CD1c-positive myeloid dendritic cell (primary cell): ENCODE measurements at regions not wholly inside any gene's neighbourhood (a gene's known extent, or its start where the extent isn't known, plus 50 kb on each side); places are given as distances from the start of the nearest gene placed in this dataset.
A peak's percentile ranks its signal among the peaks of the same experiment; 100 is the strongest.

Experiments used
- DNase-seq: peaks from one replicate; pipeline ENCODE4 v3.0.0-alpha.2; 2016; ENCODE audit errors: extremely low spot score

DNA sequence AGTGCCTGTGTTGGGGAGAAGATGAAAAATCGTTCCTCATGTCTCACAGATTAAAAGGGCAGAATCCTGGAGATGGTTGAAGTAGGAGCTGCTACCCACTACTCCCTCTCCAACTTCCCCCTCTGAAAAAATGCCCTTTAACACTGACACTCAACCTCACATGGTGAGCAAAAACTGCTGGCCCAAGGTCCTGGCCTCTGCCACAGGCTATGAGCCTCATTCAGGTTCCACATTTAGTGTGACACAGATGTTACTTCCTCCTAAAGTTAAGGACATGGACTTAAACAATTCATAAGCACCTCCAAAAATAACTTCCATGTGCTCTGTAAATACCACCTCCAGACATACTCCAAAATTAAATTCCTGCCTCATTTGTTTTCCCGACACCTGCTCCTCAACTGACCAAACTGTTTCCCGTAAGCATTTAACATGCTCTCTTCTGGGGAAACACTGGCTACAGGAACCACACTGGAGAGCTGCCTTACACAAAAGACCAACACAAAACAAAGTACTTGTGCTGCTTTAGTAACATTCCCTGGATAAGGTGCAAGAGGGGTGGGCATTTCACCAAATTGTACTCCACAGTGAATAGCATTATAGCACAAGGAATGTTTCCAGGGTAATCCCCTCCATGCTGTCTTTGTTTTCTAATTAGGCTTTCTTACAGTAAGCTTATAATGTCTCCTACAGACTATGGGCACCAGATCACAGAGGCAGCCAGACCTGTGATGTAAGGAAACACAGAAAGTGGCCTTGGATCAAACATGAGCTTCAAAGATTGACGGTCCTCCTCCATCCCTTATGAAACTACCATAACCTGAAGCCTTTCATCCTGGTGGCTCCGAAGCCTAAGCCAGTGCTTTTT is 57.0 kb downstream of the PHLDA1 start:
- peak; percentile 93 for DNase-seq

DNA sequence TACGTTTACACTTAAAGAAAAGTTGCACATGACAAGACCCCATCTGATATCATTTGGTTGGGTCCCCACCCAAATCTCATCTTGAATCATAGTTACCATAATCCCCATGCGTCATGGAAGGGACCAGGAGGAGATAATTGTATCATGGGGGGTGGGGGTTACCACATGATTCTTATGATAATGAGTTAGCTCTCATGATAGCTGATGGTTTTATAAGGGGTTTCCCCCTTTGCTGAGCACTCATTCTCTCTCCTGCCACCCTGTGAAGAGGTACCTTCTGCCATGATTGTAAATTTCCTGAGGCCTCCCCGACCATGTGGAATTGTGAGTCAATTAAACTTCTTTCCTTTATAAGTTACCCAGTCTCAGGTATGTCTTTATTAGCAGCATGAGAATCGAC is 60.3 kb downstream of the PHLDA1 start:
- no peak for DNase-seq

GRCh38 chr12:75970310-75970709 is 61.3 kb downstream of the PHLDA1 start:
- DNase-seq: peak; percentile 23

DNA sequence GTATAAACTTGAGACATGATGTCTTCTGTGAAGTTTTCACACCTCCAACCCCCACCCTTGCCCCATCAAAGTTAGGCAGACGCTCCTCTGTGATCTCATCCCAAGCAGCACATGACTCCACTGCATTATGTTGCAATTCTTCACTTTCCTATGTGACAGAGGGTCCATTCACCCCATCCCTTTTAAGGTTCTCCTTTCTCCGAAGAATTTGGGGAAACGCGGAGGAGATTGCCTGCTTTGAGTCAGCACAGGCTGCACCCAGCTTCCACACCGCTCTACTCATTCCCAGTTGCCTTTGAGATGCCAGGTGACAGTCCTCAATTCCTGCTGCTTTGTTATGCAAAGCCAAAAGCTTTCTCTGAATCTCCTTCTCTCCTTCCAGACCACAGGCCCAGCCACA is 61.8 kb downstream of the PHLDA1 start:
- DNase-seq: peak; percentile 90

GRCh38 chr12:75965661-75966060 is 65.9 kb downstream of the PHLDA1 start:
- DNase-seq: no peak

DNA sequence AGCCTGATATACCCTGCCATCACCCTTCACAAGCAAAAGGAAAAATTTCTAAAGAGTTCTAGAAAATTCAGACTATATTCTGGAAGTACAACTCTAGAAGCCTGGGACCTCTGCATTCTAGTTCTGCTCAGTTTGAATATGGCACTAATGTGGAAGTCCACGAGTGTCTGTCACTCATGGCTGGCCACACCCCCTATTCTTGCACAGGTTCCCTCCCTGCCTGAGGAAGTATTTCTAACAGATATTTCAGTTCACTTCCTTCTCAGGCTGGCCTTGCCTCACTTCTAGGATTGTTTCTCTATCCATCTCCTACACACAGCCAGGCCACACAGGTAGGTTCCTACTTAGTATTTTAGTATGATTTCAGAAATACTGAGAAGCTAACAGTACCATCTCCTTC is 67.4 kb downstream of the PHLDA1 start:
- DNase-seq: peak; percentile 75

DNA sequence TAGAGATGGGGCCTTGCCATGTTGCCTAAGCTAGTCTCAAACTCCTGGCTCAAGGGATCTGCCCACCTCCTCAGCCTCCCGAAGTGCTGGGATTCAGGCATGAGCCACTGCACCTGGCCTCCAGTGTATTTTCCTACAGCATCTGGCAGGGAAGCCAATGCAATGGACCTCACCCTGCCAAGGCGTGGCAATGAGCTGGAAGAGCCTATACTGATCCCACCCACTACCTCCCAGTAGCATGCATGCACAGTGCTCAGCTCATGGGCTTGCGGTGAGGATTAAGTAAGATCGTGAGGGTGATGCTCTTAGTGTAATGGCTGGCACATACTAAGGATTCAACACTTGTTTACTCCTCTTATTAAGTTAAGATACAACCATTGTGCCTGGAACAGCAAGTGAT is 69.7 kb downstream of the PHLDA1 start:
- no peak for DNase-seq

DNA sequence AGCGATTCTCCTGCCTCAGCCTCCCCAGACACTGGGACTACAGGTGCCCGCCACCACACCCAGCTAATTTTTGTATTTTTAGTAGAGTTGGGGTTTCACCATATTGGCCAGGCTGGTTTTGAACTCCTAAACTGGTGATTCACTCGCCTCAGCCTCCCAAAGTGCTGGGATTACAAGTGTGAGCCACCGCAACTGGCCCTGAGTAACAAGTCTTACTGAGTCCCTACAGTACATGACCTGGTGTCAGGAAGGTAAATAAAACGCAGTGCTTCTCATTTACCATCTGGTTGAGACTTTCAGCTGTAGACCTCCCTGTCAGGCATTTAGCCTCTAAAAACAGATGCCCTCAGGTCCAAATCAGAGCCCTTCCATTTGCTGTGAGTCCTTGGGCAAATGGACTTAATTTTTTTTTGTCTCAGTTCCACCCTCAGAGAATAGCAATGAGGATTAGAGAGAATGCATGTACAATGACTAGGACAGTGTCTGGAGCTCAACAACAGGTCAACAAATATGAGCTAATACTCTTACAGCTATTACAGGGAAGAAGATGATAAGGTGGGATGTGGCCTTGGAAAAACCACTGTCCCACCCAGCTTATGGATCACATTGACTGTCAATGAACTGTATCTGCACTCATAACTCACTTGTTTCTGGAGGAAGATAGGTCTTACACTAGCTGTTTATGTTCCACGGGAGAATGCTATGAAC is 70.5 kb downstream of the PHLDA1 start:
- no peak for DNase-seq

- no peak for DNase-seq
Observed at GRCh38 chr12:75960086-75960910, 71.3 kb downstream of the PHLDA1 start.

DNA sequence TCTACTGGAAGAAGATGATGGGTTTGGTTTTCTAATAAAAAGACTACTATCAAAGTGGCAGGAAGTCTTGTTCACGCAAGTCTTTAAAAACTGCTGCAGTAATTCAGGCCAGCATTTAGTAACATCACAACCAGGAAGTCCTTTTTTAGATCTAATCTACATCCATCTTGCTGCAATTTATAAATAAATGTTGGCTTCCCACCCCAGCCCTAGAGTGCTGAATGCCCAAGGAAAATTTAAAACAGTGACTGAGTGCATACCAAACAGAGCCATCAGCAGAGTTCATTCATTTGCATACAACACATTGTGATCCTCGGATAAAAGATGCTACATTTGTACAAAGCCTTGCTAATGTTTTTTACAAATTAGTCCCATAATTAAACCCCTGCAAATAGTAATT is 72.1 kb downstream of the PHLDA1 start:
- no peak for DNase-seq

DNA sequence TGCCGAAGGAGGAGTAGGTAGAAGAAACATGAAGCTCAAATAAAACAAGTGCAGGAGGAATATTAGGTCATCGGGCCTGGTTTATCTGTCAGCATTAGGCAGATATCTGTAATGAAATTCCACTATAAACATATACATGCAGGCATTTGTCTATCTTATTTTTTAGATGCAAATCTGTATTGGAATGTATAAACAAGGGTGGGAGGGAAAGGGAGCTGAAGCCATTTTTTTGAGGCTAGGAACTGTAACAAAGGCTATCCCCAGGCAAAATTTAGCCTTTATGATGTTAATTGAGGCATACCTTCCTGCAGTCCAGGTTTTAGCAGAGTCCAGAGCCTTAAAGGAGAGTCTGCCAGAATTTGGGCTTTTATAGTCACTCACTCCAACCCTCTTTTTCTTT is 72.5 kb downstream of the PHLDA1 start:
- no peak for DNase-seq

GRCh38 chr12:75955251-75955650 is 76.3 kb downstream of the PHLDA1 start:
- DNase-seq: no peak

GRCh38 chr12:75954749-75955148 is 76.8 kb downstream of the PHLDA1 start:
- no peak for DNase-seq

DNA sequence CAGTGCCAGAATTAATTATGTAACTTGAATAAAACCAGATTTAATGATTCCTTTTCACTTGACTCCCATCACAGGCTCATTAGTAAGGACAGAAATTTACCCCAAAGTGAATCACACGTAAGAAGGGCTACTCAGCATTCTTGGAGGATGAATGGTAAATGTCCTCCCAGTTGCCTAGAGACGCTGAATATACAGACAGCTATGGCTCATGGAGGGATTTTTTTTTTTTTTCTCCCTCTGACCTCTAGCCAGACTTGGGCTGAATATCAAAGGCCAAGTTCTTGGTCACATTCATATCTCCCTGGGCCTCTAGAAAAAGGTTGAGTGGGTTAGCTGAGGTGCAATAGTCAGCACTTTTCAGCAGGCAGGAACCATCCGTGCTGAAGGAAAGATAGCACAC is 77.5 kb downstream of the PHLDA1 start:
- peak; percentile 48 for DNase-seq

GRCh38 chr12:75953312-75953906 is 78.2 kb downstream of the PHLDA1 start:
- no peak for DNase-seq

DNA sequence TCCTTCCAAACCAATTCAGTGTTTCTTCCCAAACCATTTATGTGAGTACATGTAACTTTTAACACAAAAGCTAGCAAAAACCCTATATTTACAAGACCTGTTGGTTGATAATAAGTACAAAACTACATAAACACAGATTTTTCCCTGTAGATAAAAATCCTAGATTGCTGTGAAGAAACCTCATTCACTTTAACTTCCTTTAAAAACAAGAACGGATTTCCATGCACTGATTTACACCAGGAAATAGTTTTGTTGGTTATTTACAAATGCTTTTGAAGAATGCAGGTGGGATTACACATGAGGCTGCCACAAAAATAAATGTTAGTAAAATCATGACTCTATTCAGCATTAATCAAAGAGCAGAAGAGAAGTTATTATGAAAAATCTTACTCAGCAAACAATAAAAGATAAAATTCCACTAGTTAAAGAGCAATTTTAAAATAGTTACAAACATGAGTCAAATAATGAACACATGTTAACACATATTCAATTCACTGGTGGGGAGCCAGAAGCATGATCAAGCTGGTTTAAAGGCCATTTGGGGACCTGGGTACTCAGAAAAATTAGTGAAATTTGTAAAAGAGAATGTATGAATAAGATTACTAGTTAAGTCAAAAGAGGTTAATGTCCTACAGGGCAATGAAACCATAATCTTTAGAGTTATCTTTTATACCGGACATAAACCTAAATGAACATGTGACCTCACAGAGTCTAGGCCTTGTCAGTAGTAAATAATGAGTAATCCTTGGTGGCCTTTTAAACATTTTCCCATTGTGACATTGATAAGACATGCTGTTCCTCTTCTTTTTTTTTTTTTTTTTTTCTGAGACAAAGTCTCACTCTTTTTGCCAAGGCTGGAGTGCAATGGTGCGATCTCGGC is 79.9 kb downstream of the PHLDA1 start:
- peak; percentile 41 for DNase-seq

DNA sequence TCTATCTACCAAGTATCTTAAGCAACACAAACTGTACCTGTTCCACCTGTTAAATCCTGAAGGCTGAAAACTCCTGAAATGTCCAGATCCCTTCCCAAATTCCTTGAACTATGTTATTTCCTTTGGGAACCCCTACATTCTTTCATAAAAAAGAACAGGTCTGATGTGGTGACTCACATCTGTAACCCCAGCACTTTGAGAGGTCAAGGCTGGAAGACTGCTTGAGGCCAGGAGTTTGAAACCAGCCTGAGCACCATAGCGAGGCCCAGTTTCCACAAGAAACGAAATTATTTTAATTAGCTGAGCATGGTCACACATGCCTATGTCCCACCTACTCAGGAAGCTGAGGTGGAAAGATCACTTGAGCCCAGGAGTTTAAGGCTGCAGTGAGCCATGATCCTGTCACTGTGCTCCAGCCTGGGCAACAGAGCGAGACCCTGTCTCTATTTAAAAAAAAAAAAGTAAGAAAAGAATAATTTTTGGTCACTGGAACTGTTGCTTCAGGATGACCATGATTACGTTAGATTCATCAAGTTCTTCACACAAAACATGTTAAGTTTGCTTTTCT is 84.3 kb downstream of the PHLDA1 start:
- DNase-seq: no peak

GRCh38 chr12:75945581-75945980 is 86.0 kb downstream of the PHLDA1 start:
- no peak for DNase-seq

GRCh38 chr12:75944905-75945432 is 86.6 kb downstream of the PHLDA1 start:
- DNase-seq: no peak
